Endothelial cell (in vitro differentiated cells): ENCODE measurements at regions not wholly inside any gene's neighbourhood (a gene's known extent, or its start where the extent isn't known, plus 50 kb on each side); places are given as distances from the start of the nearest gene placed in this dataset.

ENCODE experiments used
- DNase-seq: peaks from one replicate; pipeline ENCODE4 v3.0.0; 2021; ENCODE audit warnings: low spot score
- H3K27ac Mint-ChIP-seq: one replicate; pipeline ENCODE4 v1.8.0; 2021; ENCODE audit warnings: mixed read lengths, inconsistent platforms; ENCODE audit not compliant: unreplicated experiment
- H3K27me3 Mint-ChIP-seq: one replicate; pipeline ENCODE4 v1.8.0; 2021; ENCODE audit warnings: mild to moderate bottlenecking, moderate library complexity, mixed read lengths, inconsistent platforms; ENCODE audit not compliant: unreplicated experiment
- H3K36me3 Mint-ChIP-seq: one replicate; pipeline ENCODE4 v1.8.0; 2021; ENCODE audit warnings: mild to moderate bottlenecking, low read depth, mixed read lengths, inconsistent platforms; ENCODE audit not compliant: unreplicated experiment
- H3K4me1 Mint-ChIP-seq: one replicate; pipeline ENCODE4 v1.8.0; 2021; ENCODE audit warnings: mild to moderate bottlenecking, mixed read lengths, inconsistent platforms; ENCODE audit not compliant: unreplicated experiment
- H3K4me3 Mint-ChIP-seq: one replicate; pipeline ENCODE4 v1.8.0; 2021; ENCODE audit warnings: mild to moderate bottlenecking, mixed read lengths, inconsistent platforms; ENCODE audit not compliant: unreplicated experiment
- H3K9me3 Mint-ChIP-seq: one replicate; pipeline ENCODE4 v1.8.0; 2021; ENCODE audit warnings: mixed read lengths, inconsistent platforms; ENCODE audit not compliant: unreplicated experiment
- CTCF ChIP-seq: fragments of 200-600 bp; sonication (generic); IDR thresholded peaks from one replicate; pipeline ENCODE4 v1.5.0; 2021; ENCODE audit warnings: antibody characterized with exemption; ENCODE audit not compliant: unreplicated experiment

- H3K9me3 Mint-ChIP-seq, result no peaks in the 10 kb centered on the region
- H3K4me3 Mint-ChIP-seq, result no peak overlapping the region
- H3K27me3 Mint-ChIP-seq, result peaks cover 10% of the 10 kb centered on the region
- H3K27ac Mint-ChIP-seq, result no peak overlapping the region
- TF ChIP-seq CTCF, result no peak
- peaks cover 11% of the 10 kb centered on the region for H3K36me3 Mint-ChIP-seq
- no peak for DNase-seq
- H3K4me1 Mint-ChIP-seq, result peaks cover 3% of the 10 kb centered on the region
Observed at GRCh38 chr2:10235099-10235908, 67.4 kb upstream of the HPCAL1 start.

- DNase-seq, result no peak
- Mint-ChIP-seq H3K27me3 (peaks cover 10% of the 10 kb centered on the region), H3K4me1 (peaks cover 3% of the 10 kb centered on the region), H3K9me3 (no peaks in the 10 kb centered on the region), H3K4me3 (no peak overlapping the region), H3K27ac (no peak overlapping the region), H3K36me3 (peaks cover 11% of the 10 kb centered on the region)
- no peak for TF ChIP-seq CTCF
Observed at GRCh38 chr2:10235909-10236550, 66.7 kb upstream of the HPCAL1 start.

GRCh38 chr2:10236571-10237391 is 65.9 kb upstream of the HPCAL1 start:
- Mint-ChIP-seq H3K9me3 (no peaks in the 10 kb centered on the region), H3K4me1 (peaks cover 3% of the 10 kb centered on the region), H3K36me3 (peaks cover 11% of the 10 kb centered on the region), H3K27ac (no peak overlapping the region), H3K4me3 (no peak overlapping the region), H3K27me3 (peaks cover 9% of the 10 kb centered on the region)
- no peak for DNase-seq
- no peak for TF ChIP-seq CTCF

GRCh38 chr2:10237392-10238321 is 65.0 kb upstream of the HPCAL1 start:
- TF ChIP-seq CTCF, result no peak
- Mint-ChIP-seq H3K27ac (no peak overlapping the region), H3K9me3 (no peaks in the 10 kb centered on the region), H3K27me3 (peaks cover 6% of the 10 kb centered on the region), H3K4me3 (no peak overlapping the region), H3K36me3 (peaks cover 11% of the 10 kb centered on the region), H3K4me1 (peaks cover 3% of the 10 kb centered on the region)
- no peak for DNase-seq
